HEK293T (cell line): ENCODE measurements at regions not wholly inside any gene's neighbourhood (a gene's known extent, or its start where the extent isn't known, plus 50 kb on each side); places are given as distances from the start of the nearest gene placed in this dataset.

ENCODE experiments used
- ARNT ChIP-seq: fragments of 450-650 bp; IDR thresholded peaks from 2 replicates; pipeline ENCODE4 v1.6.1; 2017; ENCODE audit warnings: mild to moderate bottlenecking
- BHLHE40 ChIP-seq: fragments of 450-650 bp; IDR thresholded peaks from 2 replicates; pipeline ENCODE4 v1.6.1; 2016; ENCODE audit warnings: mild to moderate bottlenecking, moderate library complexity, borderline replicate concordance
- ELF4 ChIP-seq: fragments of 450-650 bp; IDR thresholded peaks from 2 replicates; pipeline ENCODE4 v1.6.1; 2017; ENCODE audit warnings: antibody characterized with exemption
- FOXA1 ChIP-seq: fragments of 450-650 bp; IDR thresholded peaks from 2 replicates; pipeline ENCODE4 v1.6.1; 2016; ENCODE audit warnings: mild to moderate bottlenecking
- FOXK2 ChIP-seq: fragments of 450-650 bp; IDR thresholded peaks from 2 replicates; pipeline ENCODE4 v1.6.1; 2016; ENCODE audit warnings: mild to moderate bottlenecking
- HDGF ChIP-seq: fragments of 450-650 bp; IDR thresholded peaks from 2 replicates; pipeline ENCODE4 v1.6.1; 2017; ENCODE audit warnings: antibody characterized with exemption, borderline replicate concordance
- L3MBTL2 ChIP-seq: fragments of 450-650 bp; conservative IDR thresholded peaks from 2 replicates; pipeline ENCODE4 v1.6.1; 2016; ENCODE audit warnings: mild to moderate bottlenecking
- LEF1 ChIP-seq: fragments of 450-650 bp; IDR thresholded peaks from 2 replicates; pipeline ENCODE4 v1.6.1; 2017; ENCODE audit warnings: mild to moderate bottlenecking, borderline replicate concordance
- NFRKB ChIP-seq: fragments of 450-650 bp; IDR thresholded peaks from 2 replicates; pipeline ENCODE4 v1.6.1; 2016; ENCODE audit warnings: mild to moderate bottlenecking, moderate library complexity
- SP1 ChIP-seq: fragments of 450-650 bp; IDR thresholded peaks from 2 replicates; pipeline ENCODE4 v1.6.1; 2017
- SUZ12 ChIP-seq: fragments of 450-650 bp; IDR thresholded peaks from 2 replicates; pipeline ENCODE4 v1.6.1; 2016; ENCODE audit warnings: mild to moderate bottlenecking
- TF ChIP-seq, protein P1 (sequence below): fragments of 450-650 bp; IDR thresholded peaks from 2 replicates; pipeline ENCODE4 v1.6.1; 2016

DNA sequence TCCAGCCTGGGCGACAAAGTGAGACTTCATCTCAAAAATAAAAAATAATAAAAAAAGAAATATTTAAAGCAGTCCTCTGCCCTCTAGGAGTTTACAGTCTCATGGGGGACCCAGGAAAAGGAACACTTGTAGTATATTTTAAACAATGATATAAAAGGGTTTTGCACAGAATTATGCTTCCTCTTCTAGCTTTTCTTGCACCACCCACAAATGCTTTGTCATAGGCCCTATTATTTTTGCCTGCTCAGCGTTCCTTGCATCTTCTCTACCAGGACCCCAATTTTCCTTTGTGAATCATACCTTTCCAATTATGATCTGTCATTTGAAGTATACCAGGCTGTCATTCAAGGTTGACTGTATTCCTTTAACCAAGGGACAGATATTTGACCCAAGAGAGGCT lies 164.8 kb upstream of the CDKN2B start:
- TF ChIP-seq ARNT (no peak), NFRKB (no peak), SUZ12 (no peak), FOXK2 (no peak), ELF4 (no peak), HDGF (no peak), LEF1 (no peak), FOXA1 (no peak), SP1 (no peak), L3MBTL2 (no peak), BHLHE40 (no peak)
- TF ChIP-seq, protein P1, sequence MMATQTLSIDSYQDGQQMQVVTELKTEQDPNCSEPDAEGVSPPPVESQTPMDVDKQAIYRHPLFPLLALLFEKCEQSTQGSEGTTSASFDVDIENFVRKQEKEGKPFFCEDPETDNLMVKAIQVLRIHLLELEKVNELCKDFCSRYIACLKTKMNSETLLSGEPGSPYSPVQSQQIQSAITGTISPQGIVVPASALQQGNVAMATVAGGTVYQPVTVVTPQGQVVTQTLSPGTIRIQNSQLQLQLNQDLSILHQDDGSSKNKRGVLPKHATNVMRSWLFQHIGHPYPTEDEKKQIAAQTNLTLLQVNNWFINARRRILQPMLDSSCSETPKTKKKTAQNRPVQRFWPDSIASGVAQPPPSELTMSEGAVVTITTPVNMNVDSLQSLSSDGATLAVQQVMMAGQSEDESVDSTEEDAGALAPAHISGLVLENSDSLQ: no peak
